HS-5 (cell line): ENCODE measurements at regions not wholly inside any gene's neighbourhood (a gene's known extent, or its start where the extent isn't known, plus 50 kb on each side); places are given as distances from the start of the nearest gene placed in this dataset.
"Not testable (repeated sequence)": the region's sequence is repeated elsewhere in the genome, so short reads cannot be mapped to it uniquely, and the experiment has no call there.

Source experiments
- DNase-seq: peaks from one replicate; pipeline ENCODE4 v3.0.0-alpha.2; 2012; ENCODE audit warnings: low read depth

GRCh38 chr19:29010276-29010675 lies 202.7 kb downstream of the UQCRFS1 start:
- no peak for DNase-seq

GRCh38 chr19:29006057-29006735 lies 206.8 kb downstream of the UQCRFS1 start:
- DNase-seq: no peak

GRCh38 chr19:29004796-29005195 lies 208.2 kb downstream of the UQCRFS1 start:
- DNase-seq: no peak

- DNase-seq: no peak
These were observed 209.1 kb downstream of the UQCRFS1 start for GRCh38 chr19:29003641-29004409.

- no peak for DNase-seq
These were observed 210.6 kb downstream of the UQCRFS1 start for GRCh38 chr19:29002336-29002735.

GRCh38 chr19:29001597-29002245 lies 211.2 kb downstream of the UQCRFS1 start:
- DNase-seq: no peak

- DNase-seq: no peak
These were observed 211.8 kb downstream of the UQCRFS1 start for GRCh38 chr19:29001141-29001581.

- DNase-seq: no peak
These were observed 213.1 kb downstream of the UQCRFS1 start for GRCh38 chr19:28999724-29000433.

- no peak for DNase-seq
These were observed 214.0 kb downstream of the UQCRFS1 start for GRCh38 chr19:28998974-28999373.

- not testable (repeated sequence) for DNase-seq
These were observed 215.1 kb downstream of the UQCRFS1 start for GRCh38 chr19:28997866-28998265.

- no peak for DNase-seq
These were observed 222.4 kb downstream of the UQCRFS1 start for GRCh38 chr19:28990522-28990921.

GRCh38 chr19:28989739-28990138 lies 223.2 kb downstream of the UQCRFS1 start:
- no peak for DNase-seq

- DNase-seq: no peak
These were observed 224.9 kb downstream of the UQCRFS1 start for GRCh38 chr19:28988066-28988465.

- DNase-seq: no peak
These were observed 225.8 kb downstream of the UQCRFS1 start for GRCh38 chr19:28987177-28987576.

- no peak for DNase-seq
These were observed 227.8 kb downstream of the UQCRFS1 start for GRCh38 chr19:28985201-28985600.

GRCh38 chr19:28984315-28984714 lies 228.6 kb downstream of the UQCRFS1 start:
- DNase-seq: no peak

- DNase-seq: no peak
These were observed 229.5 kb downstream of the UQCRFS1 start for GRCh38 chr19:28983430-28983829.

GRCh38 chr19:28981994-28982393 lies 231.0 kb downstream of the UQCRFS1 start:
- DNase-seq: no peak

- no peak for DNase-seq
These were observed 231.4 kb downstream of the UQCRFS1 start for GRCh38 chr19:28981518-28981917.

- no peak for DNase-seq
These were observed 232.6 kb downstream of the UQCRFS1 start for GRCh38 chr19:28980236-28980868.

- DNase-seq: no peak
These were observed 235.1 kb downstream of the UQCRFS1 start for GRCh38 chr19:28977826-28978225.
